T-helper 2 cell treated with Interferon-gamma antibody and Interleukin-4, amounts not matched to agents 100 ng/mL and 5 ng/mL, for 36 hours (primary cell): ENCODE measurements at regions not wholly inside any gene's neighbourhood (a gene's known extent, or its start where the extent isn't known, plus 50 kb on each side); places are given as distances from the start of the nearest gene placed in this dataset.

Experiments
- intact Hi-C: fragments of 100-400 bp; cut with micrococcal nuclease; formaldehyde crosslinking; loops from one replicate; pipeline ENCODE4 v1.15.1; 2023

- intact Hi-C loops: no loop called here
Observed at GRCh38 chr1:93746021-93746812, 64.6 kb upstream of the BCAR3 start.

GRCh38 chr1:93744299-93744988 is 62.8 kb upstream of the BCAR3 start:
- intact Hi-C loops: no loop called here

GRCh38 chr1:93743465-93743864 is 61.8 kb upstream of the BCAR3 start:
- intact Hi-C loops: no loop called here

GRCh38 chr1:93740601-93741031 is 59.0 kb upstream of the BCAR3 start:
- intact Hi-C loops: no loop called here

GRCh38 chr1:93740157-93740556 is 58.5 kb upstream of the BCAR3 start:
- intact Hi-C loops: no loop called here

GRCh38 chr1:93739472-93739871 is 57.8 kb upstream of the BCAR3 start:
- intact Hi-C loops: no loop called here

- intact Hi-C loops: no loop called here
Observed at GRCh38 chr1:93738926-93739325, 57.3 kb upstream of the BCAR3 start.

- intact Hi-C loops: no loop called here
Observed at GRCh38 chr1:93738075-93738622, 56.5 kb upstream of the BCAR3 start.

GRCh38 chr1:93735722-93736121 is 54.1 kb upstream of the BCAR3 start:
- intact Hi-C loops: no loop called here

GRCh38 chr1:93734999-93735398 is 53.4 kb upstream of the BCAR3 start:
- intact Hi-C loops: no loop called here

GRCh38 chr1:93733340-93733739 is 51.7 kb upstream of the BCAR3 start:
- intact Hi-C loops: no loop called here

- intact Hi-C loops: no loop called here
Observed at GRCh38 chr1:93732514-93732913, 50.9 kb upstream of the BCAR3 start.
